ENCODE measurements at regions not wholly inside any gene's neighbourhood (a gene's known extent, or its start where the extent isn't known, plus 50 kb on each side); places are given as distances from the start of the nearest gene placed in this dataset.
"Not testable (repeated sequence)": the region's sequence is repeated elsewhere in the genome, so short reads cannot be mapped to it uniquely, and the experiment has no call there.

- no peak overlapping the region for H3K27ac Mint-ChIP-seq (ENCODE audit: low read depth)
- no peak overlapping the region for H3K4me3 Mint-ChIP-seq
- DNase-seq (ENCODE audit: low spot score in 2 of 2): no peak
- H3K36me3 Mint-ChIP-seq (ENCODE audit: insufficient read depth): peaks cover 3% of the 10 kb centered on the region
- ATAC-seq (replicated peaks; ENCODE audit: extremely low read depth, poor library complexity, severe bottlenecking): no peak
- H3K27me3 Mint-ChIP-seq: no peaks in the 10 kb centered on the region
- no peaks in the 10 kb centered on the region for H3K9me3 Mint-ChIP-seq
- H3K4me1 Mint-ChIP-seq: no peaks in the 10 kb centered on the region
These were observed 51.2 kb upstream of the PRR5 start for GRCh38 chr22:44650806-44651205.

DNA sequence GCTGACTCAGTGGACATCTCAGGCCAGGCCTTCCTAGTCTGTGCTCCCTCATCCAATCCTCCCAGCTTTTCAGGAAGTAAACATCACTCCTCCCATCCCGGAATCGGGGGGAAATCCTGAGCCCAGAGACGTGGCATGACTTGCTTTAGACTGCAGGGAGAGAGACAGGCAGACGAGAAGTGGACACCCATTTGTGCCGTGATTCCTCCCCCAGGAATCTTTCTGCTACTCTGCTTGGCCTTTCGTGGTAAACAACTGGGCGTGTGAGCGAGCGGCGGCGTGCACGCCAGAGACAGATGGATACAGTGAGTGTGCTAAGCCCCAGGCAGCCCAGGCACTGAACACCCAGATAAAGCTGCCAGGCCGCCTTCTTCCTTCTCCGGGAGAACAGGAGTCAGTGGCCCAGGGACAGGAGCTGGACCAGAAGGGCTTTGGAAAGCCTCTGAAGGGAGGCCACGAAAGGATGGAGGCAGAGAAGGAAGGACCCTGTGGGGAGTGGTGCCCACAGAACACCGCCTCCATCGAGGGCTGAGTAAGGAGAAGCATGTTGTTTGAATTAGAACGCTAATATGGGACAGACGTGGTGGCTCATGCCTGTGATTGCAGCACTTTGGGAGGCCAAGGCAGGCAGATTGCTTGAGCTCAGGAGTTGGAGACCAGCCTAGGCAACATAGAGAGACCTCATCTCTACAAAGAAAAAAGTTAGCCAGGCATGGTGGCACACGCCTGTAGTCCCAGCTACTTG is 53.0 kb upstream of the PRR5 start:
- Mint-ChIP-seq H3K9me3 (no peaks in the 10 kb centered on the region), H3K4me1 (no peaks in the 10 kb centered on the region), H3K27me3 (no peaks in the 10 kb centered on the region), H3K36me3 (ENCODE audit: insufficient read depth) (peaks cover 3% of the 10 kb centered on the region), H3K4me3 (no peak overlapping the region), H3K27ac (ENCODE audit: low read depth) (no peak overlapping the region)
- ATAC-seq (replicated peaks; ENCODE audit: extremely low read depth, poor library complexity, severe bottlenecking) (no peak), DNase-seq (ENCODE audit: low spot score in 2 of 2) (no peak)

- H3K9me3 Mint-ChIP-seq: no peaks in the 10 kb centered on the region
- H3K36me3 Mint-ChIP-seq (ENCODE audit: insufficient read depth): peaks cover 3% of the 10 kb centered on the region
- no peak overlapping the region for H3K27ac Mint-ChIP-seq (ENCODE audit: low read depth)
- DNase-seq (ENCODE audit: low spot score in 2 of 2): no peak
- H3K4me1 Mint-ChIP-seq: no peaks in the 10 kb centered on the region
- H3K4me3 Mint-ChIP-seq: no peak overlapping the region
- ATAC-seq (replicated peaks; ENCODE audit: extremely low read depth, poor library complexity, severe bottlenecking): no peak
- no peaks in the 10 kb centered on the region for H3K27me3 Mint-ChIP-seq
These were observed 53.8 kb upstream of the PRR5 start for GRCh38 chr22:44648085-44648820.

DNA sequence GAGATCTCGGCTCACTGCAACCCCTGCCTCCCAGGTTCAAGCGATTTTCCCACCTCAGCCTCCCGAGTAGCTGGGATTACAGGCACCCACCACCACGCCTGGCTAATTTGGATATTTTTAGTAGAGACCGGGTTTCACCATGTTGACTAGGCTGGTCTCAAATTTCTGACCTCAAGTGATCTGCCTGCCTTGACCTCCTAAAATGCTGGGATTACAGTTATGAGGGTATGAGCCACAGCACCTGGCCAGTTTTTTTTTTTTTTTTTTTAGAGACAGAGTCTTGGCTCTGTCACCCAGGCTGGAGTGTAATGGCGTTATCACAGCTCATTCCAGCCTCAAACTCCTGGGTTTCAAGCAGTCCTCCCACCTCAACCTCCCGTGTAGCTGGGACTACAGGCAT is 54.9 kb upstream of the PRR5 start:
- H3K9me3 Mint-ChIP-seq: no peaks in the 10 kb centered on the region

GRCh38 chr22:44646668-44647067 is 55.3 kb upstream of the PRR5 start:
- peaks cover 3% of the 10 kb centered on the region for H3K36me3 Mint-ChIP-seq (ENCODE audit: insufficient read depth)
- no peak overlapping the region for H3K4me3 Mint-ChIP-seq
- no peaks in the 10 kb centered on the region for H3K27me3 Mint-ChIP-seq
- DNase-seq (ENCODE audit: low spot score in 2 of 2) (no peak), ATAC-seq (replicated peaks; ENCODE audit: extremely low read depth, poor library complexity, severe bottlenecking) (no peak)
- H3K4me1 Mint-ChIP-seq: no peaks in the 10 kb centered on the region
- H3K9me3 Mint-ChIP-seq: no peaks in the 10 kb centered on the region
- no peak overlapping the region for H3K27ac Mint-ChIP-seq (ENCODE audit: low read depth)

More for the DNA sequence above, 54.9 kb upstream of the PRR5 start:
- H3K27ac Mint-ChIP-seq (ENCODE audit: low read depth): no peak overlapping the region
- H3K4me3 Mint-ChIP-seq: no peak overlapping the region
- H3K4me1 Mint-ChIP-seq: no peaks in the 10 kb centered on the region
- ATAC-seq (replicated peaks; ENCODE audit: extremely low read depth, poor library complexity, severe bottlenecking) (no peak), DNase-seq (ENCODE audit: low spot score in 2 of 2) (no peak)
- peaks cover 3% of the 10 kb centered on the region for H3K36me3 Mint-ChIP-seq (ENCODE audit: insufficient read depth)
- no peaks in the 10 kb centered on the region for H3K27me3 Mint-ChIP-seq

DNA sequence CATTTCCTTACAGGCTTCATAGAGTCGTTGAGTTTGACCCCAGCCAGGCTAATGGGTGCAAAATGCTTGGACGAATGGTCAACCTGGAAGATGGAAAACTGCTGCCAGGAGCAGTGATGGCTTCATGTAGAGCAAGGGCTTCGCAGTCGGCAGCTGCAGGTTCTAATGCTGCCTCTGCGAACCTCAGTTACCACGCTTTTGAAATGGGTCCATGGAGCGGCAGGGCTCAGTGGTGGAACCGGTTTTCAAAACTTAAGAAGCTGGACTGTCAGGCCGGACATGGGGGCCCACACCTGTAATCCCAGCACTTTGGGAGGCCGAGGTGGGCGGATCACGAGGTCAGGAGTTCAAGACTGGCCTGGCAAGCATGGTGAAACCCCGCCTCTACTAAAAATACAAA is 55.9 kb upstream of the PRR5 start:
- Mint-ChIP-seq H3K9me3 (no peaks in the 10 kb centered on the region), H3K36me3 (ENCODE audit: insufficient read depth) (peaks cover 3% of the 10 kb centered on the region), H3K4me3 (no peak overlapping the region), H3K27ac (ENCODE audit: low read depth) (no peak overlapping the region), H3K4me1 (no peaks in the 10 kb centered on the region), H3K27me3 (no peaks in the 10 kb centered on the region)
- DNase-seq (ENCODE audit: low spot score in 2 of 2): no peak
- ATAC-seq (replicated peaks; ENCODE audit: extremely low read depth, poor library complexity, severe bottlenecking): no peak

GRCh38 chr22:44645531-44645930 is 56.5 kb upstream of the PRR5 start:
- no peaks in the 10 kb centered on the region for H3K9me3 Mint-ChIP-seq
- no peak overlapping the region for H3K27ac Mint-ChIP-seq (ENCODE audit: low read depth)
- H3K27me3 Mint-ChIP-seq: no peaks in the 10 kb centered on the region
- DNase-seq (ENCODE audit: low spot score in 2 of 2) (no peak), ATAC-seq (replicated peaks; ENCODE audit: extremely low read depth, poor library complexity, severe bottlenecking) (no peak)
- H3K4me3 Mint-ChIP-seq: no peak overlapping the region
- no peaks in the 10 kb centered on the region for H3K4me1 Mint-ChIP-seq
- peaks cover 3% of the 10 kb centered on the region for H3K36me3 Mint-ChIP-seq (ENCODE audit: insufficient read depth)

DNA sequence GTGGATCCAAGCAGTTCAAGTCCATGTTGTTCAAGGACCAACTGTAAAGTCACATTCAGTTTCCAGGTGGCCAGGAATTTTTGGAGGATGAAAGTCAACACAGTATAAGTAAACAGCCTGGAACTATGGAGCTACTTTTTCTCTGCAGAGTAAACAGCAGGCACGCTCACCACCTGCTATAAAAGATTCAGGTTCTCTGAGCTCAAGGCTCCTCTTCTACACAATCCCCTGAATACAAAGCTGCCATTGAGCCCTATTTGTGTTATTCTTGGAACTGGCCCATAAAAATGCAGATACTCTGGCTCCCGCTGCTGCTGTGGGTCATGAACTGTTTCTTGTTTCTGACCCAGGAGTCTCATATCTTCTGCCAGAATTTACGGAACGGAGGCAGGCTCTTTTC is 56.9 kb upstream of the PRR5 start:
- no peaks in the 10 kb centered on the region for H3K27me3 Mint-ChIP-seq
- H3K4me1 Mint-ChIP-seq: no peaks in the 10 kb centered on the region
- DNase-seq (ENCODE audit: low spot score in 2 of 2) (no peak), ATAC-seq (replicated peaks; ENCODE audit: extremely low read depth, poor library complexity, severe bottlenecking) (no peak)
- no peaks in the 10 kb centered on the region for H3K9me3 Mint-ChIP-seq
- H3K36me3 Mint-ChIP-seq (ENCODE audit: insufficient read depth): peaks cover 3% of the 10 kb centered on the region
- H3K27ac Mint-ChIP-seq (ENCODE audit: low read depth): no peak overlapping the region
- no peak overlapping the region for H3K4me3 Mint-ChIP-seq

- not testable (repeated sequence) for H3K9me3 Mint-ChIP-seq; H3K27ac Mint-ChIP-seq (ENCODE audit: low read depth); DNase-seq (ENCODE audit: low spot score in 2 of 2); H3K4me3 Mint-ChIP-seq; H3K27me3 Mint-ChIP-seq; H3K36me3 Mint-ChIP-seq (ENCODE audit: insufficient read depth); ATAC-seq (replicated peaks; ENCODE audit: extremely low read depth, poor library complexity, severe bottlenecking); H3K4me1 Mint-ChIP-seq
These were observed 58.4 kb upstream of the PRR5 start for GRCh38 chr22:44643526-44644101.

- Mint-ChIP-seq H3K4me3 (no peak overlapping the region), H3K36me3 (ENCODE audit: insufficient read depth) (peaks cover under 1% of the 10 kb centered on the region), H3K27me3 (no peaks in the 10 kb centered on the region), H3K4me1 (no peaks in the 10 kb centered on the region), H3K27ac (ENCODE audit: low read depth) (no peak overlapping the region), H3K9me3 (no peaks in the 10 kb centered on the region)
- no peak for DNase-seq (ENCODE audit: low spot score in 2 of 2)
- no peak for ATAC-seq (replicated peaks; ENCODE audit: extremely low read depth, poor library complexity, severe bottlenecking)
These were observed 59.8 kb upstream of the PRR5 start for GRCh38 chr22:44642096-44642644.

GRCh38 chr22:44640618-44641155 is 61.3 kb upstream of the PRR5 start:
- no peaks in the 10 kb centered on the region for H3K4me1 Mint-ChIP-seq
- H3K9me3 Mint-ChIP-seq: no peaks in the 10 kb centered on the region
- DNase-seq (ENCODE audit: low spot score in 2 of 2) (no peak), ATAC-seq (replicated peaks; ENCODE audit: extremely low read depth, poor library complexity, severe bottlenecking) (no peak)
- H3K36me3 Mint-ChIP-seq (ENCODE audit: insufficient read depth): peaks cover 2% of the 10 kb centered on the region
- no peaks in the 10 kb centered on the region for H3K27me3 Mint-ChIP-seq
- H3K27ac Mint-ChIP-seq (ENCODE audit: low read depth): no peak overlapping the region
- H3K4me3 Mint-ChIP-seq: no peak overlapping the region

GRCh38 chr22:44639891-44640617 is 62.0 kb upstream of the PRR5 start:
- ATAC-seq (replicated peaks; ENCODE audit: extremely low read depth, poor library complexity, severe bottlenecking): no peak
- Mint-ChIP-seq H3K27ac (ENCODE audit: low read depth) (no peak overlapping the region), H3K4me3 (no peak overlapping the region), H3K27me3 (no peaks in the 10 kb centered on the region), H3K4me1 (peaks cover 2% of the 10 kb centered on the region), H3K9me3 (no peaks in the 10 kb centered on the region), H3K36me3 (ENCODE audit: insufficient read depth) (peaks cover 2% of the 10 kb centered on the region)
- no peak for DNase-seq (ENCODE audit: low spot score in 2 of 2)
